HUES48 (cell line): ENCODE measurements at regions not wholly inside any gene's neighbourhood (a gene's known extent, or its start where the extent isn't known, plus 50 kb on each side); places are given as distances from the start of the nearest gene placed in this dataset.

Experiments used
- H3K27ac ChIP-seq: one replicate; pipeline ENCODE4 v1.7.0; 2013; ENCODE audit warnings: low read depth, low read length, inconsistent platforms
- H3K27me3 ChIP-seq: 2 replicates; pipeline ENCODE4 v1.6.1; 2013; ENCODE audit warnings: mild to moderate bottlenecking, low read length; ENCODE audit not compliant: control insufficient read depth, insufficient read depth
- H3K36me3 ChIP-seq: 2 replicates; pipeline ENCODE4 v1.6.1; 2013; ENCODE audit warnings: low read length; ENCODE audit not compliant: control insufficient read depth, insufficient read depth
- H3K4me1 ChIP-seq: 2 replicates; pipeline ENCODE4 v1.6.1; 2013; ENCODE audit warnings: mild to moderate bottlenecking, low read length; ENCODE audit not compliant: control insufficient read depth, insufficient read depth
- H3K4me3 ChIP-seq: 2 replicates; pipeline ENCODE4 v1.5.1; 2013; ENCODE audit warnings: mild to moderate bottlenecking, low read depth, low read length
- H3K9ac ChIP-seq: 2 replicates; pipeline ENCODE4 v1.6.1; 2013; ENCODE audit warnings: mild to moderate bottlenecking, low read depth, low read length, moderate library complexity
- H3K9me3 ChIP-seq: 2 replicates; pipeline ENCODE4 v1.6.1; 2013; ENCODE audit warnings: low read length; ENCODE audit not compliant: control insufficient read depth, insufficient read depth

- Histone ChIP-seq H3K36me3 (no peaks in the 10 kb centered on the region), H3K4me3 (no peak overlapping the region), H3K9ac (no peak overlapping the region), H3K9me3 (peaks cover 6% of the 10 kb centered on the region; the same call in 1 of the 2 replicates), H3K27me3 (no peaks in the 10 kb centered on the region), H3K4me1 (no peaks in the 10 kb centered on the region), H3K27ac (no peak overlapping the region)
These were observed 318.7 kb downstream of the CYP26B1 start for GRCh38 chr2:71829008-71829407.

- Histone ChIP-seq H3K4me1 (no peaks in the 10 kb centered on the region), H3K9ac (no peak overlapping the region), H3K4me3 (no peak overlapping the region), H3K27me3 (no peaks in the 10 kb centered on the region), H3K9me3 (peaks cover 6% of the 10 kb centered on the region; the same call in 1 of the 2 replicates), H3K36me3 (no peaks in the 10 kb centered on the region), H3K27ac (no peak overlapping the region)
These were observed 319.7 kb downstream of the CYP26B1 start for GRCh38 chr2:71827973-71828372.

GRCh38 chr2:71827524-71827901 lies 320.1 kb downstream of the CYP26B1 start:
- no peaks in the 10 kb centered on the region for H3K36me3 ChIP-seq
- H3K27me3 ChIP-seq = no peaks in the 10 kb centered on the region
- no peak overlapping the region for H3K4me3 ChIP-seq
- H3K4me1 ChIP-seq = no peaks in the 10 kb centered on the region
- H3K27ac ChIP-seq = no peak overlapping the region
- H3K9ac ChIP-seq = no peak overlapping the region
- H3K9me3 ChIP-seq = peaks cover 6% of the 10 kb centered on the region; the same call in 1 of the 2 replicates

GRCh38 chr2:71826826-71827523 lies 320.7 kb downstream of the CYP26B1 start:
- Histone ChIP-seq H3K9ac (no peak overlapping the region), H3K27me3 (no peaks in the 10 kb centered on the region), H3K9me3 (peaks cover 6% of the 10 kb centered on the region; the same call in 1 of the 2 replicates), H3K4me1 (no peaks in the 10 kb centered on the region), H3K36me3 (no peaks in the 10 kb centered on the region), H3K4me3 (no peak overlapping the region), H3K27ac (no peak overlapping the region)

GRCh38 chr2:71826299-71826698 lies 321.4 kb downstream of the CYP26B1 start:
- no peak overlapping the region for H3K9ac ChIP-seq
- H3K4me3 ChIP-seq = no peak overlapping the region
- H3K27ac ChIP-seq = no peak overlapping the region
- H3K27me3 ChIP-seq = no peaks in the 10 kb centered on the region
- peaks cover 6% of the 10 kb centered on the region; the same call in 1 of the 2 replicates for H3K9me3 ChIP-seq
- no peaks in the 10 kb centered on the region for H3K4me1 ChIP-seq
- no peaks in the 10 kb centered on the region for H3K36me3 ChIP-seq

GRCh38 chr2:71824436-71824835 lies 323.2 kb downstream of the CYP26B1 start:
- H3K4me1 ChIP-seq = no peaks in the 10 kb centered on the region
- no peak overlapping the region; the same call in 1 of the 2 replicates for H3K4me3 ChIP-seq
- H3K27me3 ChIP-seq = no peaks in the 10 kb centered on the region
- H3K27ac ChIP-seq = no peak overlapping the region
- H3K9ac ChIP-seq = no peak overlapping the region
- peaks cover 6% of the 10 kb centered on the region; the same call in 1 of the 2 replicates for H3K9me3 ChIP-seq
- no peaks in the 10 kb centered on the region for H3K36me3 ChIP-seq

GRCh38 chr2:71823526-71823925 lies 324.1 kb downstream of the CYP26B1 start:
- no peak overlapping the region for H3K27ac ChIP-seq
- H3K9me3 ChIP-seq = peaks cover 6% of the 10 kb centered on the region; the same call in 1 of the 2 replicates
- H3K9ac ChIP-seq = no peak overlapping the region
- no peaks in the 10 kb centered on the region for H3K36me3 ChIP-seq
- H3K4me3 ChIP-seq = no peak overlapping the region
- H3K4me1 ChIP-seq = no peaks in the 10 kb centered on the region
- H3K27me3 ChIP-seq = no peaks in the 10 kb centered on the region

- H3K4me1 ChIP-seq = no peaks in the 10 kb centered on the region
- H3K9ac ChIP-seq = no peak overlapping the region
- no peak overlapping the region for H3K4me3 ChIP-seq
- peaks cover 6% of the 10 kb centered on the region; the same call in 1 of the 2 replicates for H3K9me3 ChIP-seq
- no peaks in the 10 kb centered on the region for H3K27me3 ChIP-seq
- no peaks in the 10 kb centered on the region for H3K36me3 ChIP-seq
- H3K27ac ChIP-seq = no peak overlapping the region
These were observed 325.2 kb downstream of the CYP26B1 start for GRCh38 chr2:71822463-71822862.

- Histone ChIP-seq H3K36me3 (no peaks in the 10 kb centered on the region), H3K4me3 (no peak overlapping the region), H3K9me3 (peaks cover 6% of the 10 kb centered on the region; the same call in 1 of the 2 replicates), H3K9ac (no peak overlapping the region), H3K27me3 (no peaks in the 10 kb centered on the region), H3K4me1 (no peaks in the 10 kb centered on the region), H3K27ac (no peak overlapping the region)
These were observed 325.8 kb downstream of the CYP26B1 start for GRCh38 chr2:71821856-71822255.

GRCh38 chr2:71816815-71817214 lies 330.8 kb downstream of the CYP26B1 start:
- Histone ChIP-seq H3K9ac (no peak overlapping the region), H3K4me3 (no peak overlapping the region), H3K27me3 (no peaks in the 10 kb centered on the region), H3K9me3 (no peaks in the 10 kb centered on the region), H3K4me1 (no peaks in the 10 kb centered on the region), H3K36me3 (no peaks in the 10 kb centered on the region), H3K27ac (no peak overlapping the region)

GRCh38 chr2:71815701-71816474 lies 331.8 kb downstream of the CYP26B1 start:
- Histone ChIP-seq H3K27ac (no peak overlapping the region), H3K4me1 (no peaks in the 10 kb centered on the region), H3K9me3 (no peaks in the 10 kb centered on the region), H3K27me3 (no peaks in the 10 kb centered on the region), H3K36me3 (no peaks in the 10 kb centered on the region), H3K9ac (no peak overlapping the region), H3K4me3 (no peak overlapping the region)
